GM23248 (cell line): ENCODE measurements at regions not wholly inside any gene's neighbourhood (a gene's known extent, or its start where the extent isn't known, plus 50 kb on each side); places are given as distances from the start of the nearest gene placed in this dataset.

Experiments
- EZH2 ChIP-seq: fragments of 200-600 bp; sonication (generic); IDR thresholded peaks from 2 replicates; pipeline ENCODE4 v1.6.1; 2018; ENCODE audit warnings: antibody characterized with exemption, mild to moderate bottlenecking; ENCODE audit not compliant: insufficient read depth, poor library complexity, severe bottlenecking
- EZH2phosphoT487 ChIP-seq: fragments of 200-600 bp; sonication (generic); IDR thresholded peaks from 2 replicates; pipeline ENCODE4 v1.6.1; 2018; ENCODE audit warnings: antibody characterized with exemption, moderate library complexity, mild to moderate bottlenecking, low read depth; ENCODE audit not compliant: insufficient read depth

- TF ChIP-seq EZH2 (no peak), EZH2phosphoT487 (no peak)
Measured at GRCh38 chr5:121251954-121252353, 599.7 kb upstream of the FTMT start.
